ENCODE measurements at regions not wholly inside any gene's neighbourhood (a gene's known extent, or its start where the extent isn't known, plus 50 kb on each side); places are given as distances from the start of the nearest gene placed in this dataset.

- TF ChIP-seq TAF1 (conservative IDR thresholded peaks at IDR 0.05): no peak
- TF ChIP-seq RAD21 (IDR thresholded peaks at IDR 0.05): no peak
- no peak for TF ChIP-seq YY1 (IDR thresholded peaks at IDR 0.05)
- no peak for TF ChIP-seq HNF4G (IDR thresholded peaks at IDR 0.05)
- no peak for TF ChIP-seq CTCF (IDR thresholded peaks at IDR 0.05; ENCODE audit: low read depth, low read length, missing input control)
- no peak for TF ChIP-seq REST (IDR thresholded peaks at IDR 0.05)
- TF ChIP-seq JUND (IDR thresholded peaks at IDR 0.05): no peak
- no peak for TF ChIP-seq RXRA (IDR thresholded peaks at IDR 0.05)
- TF ChIP-seq ATF3 (IDR thresholded peaks at IDR 0.05): no peak
- TF ChIP-seq MAX (IDR thresholded peaks at IDR 0.05): no peak
These were observed 420.3 kb upstream of the PRICKLE1 start for GRCh38 chr12:43009846-43010240.

Measured in liver (tissue), 3 donors.